Neural cell (in vitro differentiated cells): ENCODE measurements at regions not wholly inside any gene's neighbourhood (a gene's known extent, or its start where the extent isn't known, plus 50 kb on each side); places are given as distances from the start of the nearest gene placed in this dataset.

ENCODE experiments used
- CTCF ChIP-seq: fragments of 450-650 bp; IDR thresholded peaks from 2 replicates; pipeline ENCODE4 v1.5.1; 2014; ENCODE audit warnings: antibody characterized with exemption, mild to moderate bottlenecking, moderate library complexity; ENCODE audit not compliant: poor library complexity, severe bottlenecking
- EP300 ChIP-seq: fragments of 450-650 bp; conservative IDR thresholded peaks from 2 replicates; pipeline ENCODE4 v1.6.1; 2014; ENCODE audit warnings: antibody characterized with exemption, mild to moderate bottlenecking, moderate library complexity; ENCODE audit not compliant: poor library complexity, severe bottlenecking
- EZH2 ChIP-seq: fragments of 200-600, 300-800 bp; shearing (Covaris generic), sonication (generic); IDR thresholded peaks from 2 replicates; pipeline ENCODE4 v1.6.1; 2014; ENCODE audit warnings: antibody characterized with exemption, low read length, borderline replicate concordance, mild to moderate bottlenecking; ENCODE audit not compliant: insufficient read depth, poor library complexity, severe bottlenecking
- MXI1 ChIP-seq: fragments of 450-650 bp; conservative IDR thresholded peaks from 2 replicates; pipeline ENCODE4 v1.6.1; 2014; ENCODE audit warnings: antibody characterized with exemption, mild to moderate bottlenecking; ENCODE audit not compliant: poor library complexity, severe bottlenecking
- POLR2AphosphoS5 ChIP-seq: IDR thresholded peaks from 2 replicates; pipeline ENCODE4 v1.6.1; 2012
- REST ChIP-seq: IDR thresholded peaks from 2 replicates; pipeline ENCODE4 v1.6.1; 2012; ENCODE audit warnings: borderline replicate concordance
- TAF1 ChIP-seq: IDR thresholded peaks from 2 replicates; pipeline ENCODE4 v1.6.1; 2012; ENCODE audit warnings: low read depth

GRCh38 chr16:79751471-79752184 is 151.1 kb upstream of the MAF start:
- TF ChIP-seq EZH2 (no peak), CTCF (no peak), POLR2AphosphoS5 (no peak), EP300 (no peak), MXI1 (no peak), REST (no peak), TAF1 (no peak)
